Chondrocyte (in vitro differentiated cells): ENCODE measurements at regions not wholly inside any gene's neighbourhood (a gene's known extent, or its start where the extent isn't known, plus 50 kb on each side); places are given as distances from the start of the nearest gene placed in this dataset.

Source experiments
- DNase-seq: peaks from one replicate; pipeline ENCODE4 v3.0.0; 2021; ENCODE audit warnings: mixed read lengths, low spot score
- H3K27ac Mint-ChIP-seq: one replicate; pipeline ENCODE4 v1.8.0; 2021; ENCODE audit warnings: mild to moderate bottlenecking, moderate library complexity, mixed read lengths; ENCODE audit not compliant: unreplicated experiment
- H3K27me3 Mint-ChIP-seq: 2 replicates; pipeline ENCODE4 v1.8.0; 2021; ENCODE audit warnings: low read depth, mixed read lengths
- H3K36me3 Mint-ChIP-seq: 2 replicates; pipeline ENCODE4 v1.8.0; 2021; ENCODE audit warnings: low read depth, mixed read lengths
- H3K4me1 Mint-ChIP-seq: 2 replicates; pipeline ENCODE4 v1.8.0; 2021; ENCODE audit warnings: low read depth, mild to moderate bottlenecking, mixed read lengths
- H3K4me3 Mint-ChIP-seq: one replicate; pipeline ENCODE4 v1.8.0; 2021; ENCODE audit warnings: mild to moderate bottlenecking, moderate library complexity, mixed read lengths; ENCODE audit not compliant: unreplicated experiment
- H3K9me3 Mint-ChIP-seq: 2 replicates; pipeline ENCODE4 v1.8.0; 2021; ENCODE audit warnings: low read depth, mixed read lengths
- CTCF ChIP-seq: fragments of 200-600 bp; sonication (generic); IDR thresholded peaks from 2 replicates; pipeline ENCODE4 v1.5.0; 2021; ENCODE audit warnings: antibody characterized with exemption, mild to moderate bottlenecking, moderate library complexity

- no peak for TF ChIP-seq CTCF
- H3K4me1 Mint-ChIP-seq, result no peaks in the 10 kb centered on the region
- peaks cover 3% of the 10 kb centered on the region for H3K9me3 Mint-ChIP-seq
- no peak overlapping the region for H3K27ac Mint-ChIP-seq
- H3K36me3 Mint-ChIP-seq, result no peaks in the 10 kb centered on the region
- no peak overlapping the region for H3K4me3 Mint-ChIP-seq
- no peak for DNase-seq
- no peaks in the 10 kb centered on the region for H3K27me3 Mint-ChIP-seq
These were observed 174.0 kb downstream of the IRX2 start for GRCh38 chr5:2577312-2578036.

- no peak for DNase-seq
- TF ChIP-seq CTCF, result no peak
- no peaks in the 10 kb centered on the region for H3K36me3 Mint-ChIP-seq
- H3K9me3 Mint-ChIP-seq, result peaks cover 3% of the 10 kb centered on the region
- no peaks in the 10 kb centered on the region for H3K4me1 Mint-ChIP-seq
- peaks cover 3% of the 10 kb centered on the region for H3K27me3 Mint-ChIP-seq
- H3K27ac Mint-ChIP-seq, result no peak overlapping the region
- H3K4me3 Mint-ChIP-seq, result no peak overlapping the region
These were observed 174.7 kb downstream of the IRX2 start for GRCh38 chr5:2576823-2577222.

GRCh38 chr5:2575871-2576270, 175.6 kb downstream of the IRX2 start:
- H3K4me3 Mint-ChIP-seq, result no peak overlapping the region
- H3K27ac Mint-ChIP-seq, result no peak overlapping the region
- TF ChIP-seq CTCF, result no peak
- H3K4me1 Mint-ChIP-seq, result no peaks in the 10 kb centered on the region
- H3K36me3 Mint-ChIP-seq, result no peaks in the 10 kb centered on the region
- peaks cover 6% of the 10 kb centered on the region for H3K27me3 Mint-ChIP-seq
- DNase-seq, result no peak
- peaks cover 3% of the 10 kb centered on the region for H3K9me3 Mint-ChIP-seq

GRCh38 chr5:2575292-2575691, 176.2 kb downstream of the IRX2 start:
- H3K27ac Mint-ChIP-seq, result no peak overlapping the region
- H3K36me3 Mint-ChIP-seq, result no peaks in the 10 kb centered on the region
- peaks cover 3% of the 10 kb centered on the region for H3K9me3 Mint-ChIP-seq
- TF ChIP-seq CTCF, result no peak
- DNase-seq, result no peak
- no peaks in the 10 kb centered on the region for H3K4me1 Mint-ChIP-seq
- H3K27me3 Mint-ChIP-seq, result peaks cover 6% of the 10 kb centered on the region
- no peak overlapping the region for H3K4me3 Mint-ChIP-seq

- no peaks in the 10 kb centered on the region for H3K4me1 Mint-ChIP-seq
- peaks cover 3% of the 10 kb centered on the region for H3K9me3 Mint-ChIP-seq
- no peak overlapping the region for H3K4me3 Mint-ChIP-seq
- DNase-seq, result no peak
- no peak overlapping the region for H3K27ac Mint-ChIP-seq
- H3K36me3 Mint-ChIP-seq, result no peaks in the 10 kb centered on the region
- TF ChIP-seq CTCF, result no peak
- peaks cover 8% of the 10 kb centered on the region for H3K27me3 Mint-ChIP-seq
These were observed 177.3 kb downstream of the IRX2 start for GRCh38 chr5:2574155-2574554.
